ENCODE measurements at regions not wholly inside any gene's neighbourhood (a gene's known extent, or its start where the extent isn't known, plus 50 kb on each side); places are given as distances from the start of the nearest gene placed in this dataset.
A peak's percentile ranks its signal among the peaks of the same experiment; 100 is the strongest.

DNA sequence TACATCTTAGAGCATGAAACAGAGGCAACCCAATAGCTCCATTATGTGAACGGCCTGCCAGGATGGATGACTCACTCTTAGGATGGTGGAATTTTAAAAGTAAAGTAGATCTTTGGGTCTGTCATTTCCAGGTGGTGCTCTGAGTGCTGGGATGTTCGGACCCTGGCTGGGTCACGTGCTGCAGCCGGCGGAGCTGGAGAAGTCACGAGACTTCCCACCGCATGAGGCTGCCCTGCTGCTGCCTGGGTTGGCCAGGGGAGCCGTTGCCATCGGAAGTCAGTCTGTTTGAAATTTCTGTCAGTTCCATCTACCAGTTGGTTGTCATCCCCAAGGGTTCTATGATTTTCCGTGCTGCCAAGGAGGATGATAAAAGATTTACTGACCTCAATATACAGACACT is 93.3 kb upstream of the ALKAL2 start:
- WGBS (ENCODE audit: low lambda C conversion rate) = 61% methylated on average over 10 of the region's 10 CpGs
- TF ChIP-seq, protein P1, sequence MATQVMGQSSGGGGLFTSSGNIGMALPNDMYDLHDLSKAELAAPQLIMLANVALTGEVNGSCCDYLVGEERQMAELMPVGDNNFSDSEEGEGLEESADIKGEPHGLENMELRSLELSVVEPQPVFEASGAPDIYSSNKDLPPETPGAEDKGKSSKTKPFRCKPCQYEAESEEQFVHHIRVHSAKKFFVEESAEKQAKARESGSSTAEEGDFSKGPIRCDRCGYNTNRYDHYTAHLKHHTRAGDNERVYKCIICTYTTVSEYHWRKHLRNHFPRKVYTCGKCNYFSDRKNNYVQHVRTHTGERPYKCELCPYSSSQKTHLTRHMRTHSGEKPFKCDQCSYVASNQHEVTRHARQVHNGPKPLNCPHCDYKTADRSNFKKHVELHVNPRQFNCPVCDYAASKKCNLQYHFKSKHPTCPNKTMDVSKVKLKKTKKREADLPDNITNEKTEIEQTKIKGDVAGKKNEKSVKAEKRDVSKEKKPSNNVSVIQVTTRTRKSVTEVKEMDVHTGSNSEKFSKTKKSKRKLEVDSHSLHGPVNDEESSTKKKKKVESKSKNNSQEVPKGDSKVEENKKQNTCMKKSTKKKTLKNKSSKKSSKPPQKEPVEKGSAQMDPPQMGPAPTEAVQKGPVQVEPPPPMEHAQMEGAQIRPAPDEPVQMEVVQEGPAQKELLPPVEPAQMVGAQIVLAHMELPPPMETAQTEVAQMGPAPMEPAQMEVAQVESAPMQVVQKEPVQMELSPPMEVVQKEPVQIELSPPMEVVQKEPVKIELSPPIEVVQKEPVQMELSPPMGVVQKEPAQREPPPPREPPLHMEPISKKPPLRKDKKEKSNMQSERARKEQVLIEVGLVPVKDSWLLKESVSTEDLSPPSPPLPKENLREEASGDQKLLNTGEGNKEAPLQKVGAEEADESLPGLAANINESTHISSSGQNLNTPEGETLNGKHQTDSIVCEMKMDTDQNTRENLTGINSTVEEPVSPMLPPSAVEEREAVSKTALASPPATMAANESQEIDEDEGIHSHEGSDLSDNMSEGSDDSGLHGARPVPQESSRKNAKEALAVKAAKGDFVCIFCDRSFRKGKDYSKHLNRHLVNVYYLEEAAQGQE (IDR thresholded peaks at IDR 0.05; ENCODE audit: low read depth, low read length) = no peak
- Histone ChIP-seq H3F3A (replicated peaks; ENCODE audit: insufficient read depth) (no peaks in the 10 kb centered on the region), H3K4me3 (ENCODE audit: low read depth in 2 of 2, low read length in 1 of 2) (peak overlapping the region in 1 of 2 experiments; percentile 5; a peak in 1 of 4 replicates), H3K4me2 (no peak overlapping the region), H3K9me3 (no peaks in the 10 kb centered on the region; the same call in 1 of the 2 replicates), H2AFZ (ENCODE audit: low read depth) (no peak overlapping the region), H4K20me1 (ENCODE audit: insufficient read depth) (no peaks in the 10 kb centered on the region), H3K27me3 (ENCODE audit: insufficient read depth) (no peaks in the 10 kb centered on the region), H3K9me2 (no peaks in the 10 kb centered on the region), H3K9ac (no peak overlapping the region), H3K27ac (ENCODE audit: low read depth in 2 of 2, low read length in 1 of 2) (no peak overlapping the region), H3K4me1 (ENCODE audit: control insufficient read depth in 1 of 2, insufficient read depth in 2 of 2, low read depth in 1 of 2, low read length in 1 of 2) (no peaks in the 10 kb centered on the region; a peak in 1 of 4 replicates), H3K36me3 (replicated peaks in 1 of 2; ENCODE audit: control insufficient read depth in 1 of 2, insufficient read depth in 2 of 2, low read length in 1 of 2) (no peaks in the 10 kb centered on the region), H3K79me2 (ENCODE audit: insufficient read depth) (no peaks in the 10 kb centered on the region)
- CTCF ChIA-PET = interaction anchor here (0.6 to 0.8 kb wide), 2 partner anchors 10 to 256 kb away, joined by 3 read pairs; no protein-coding TSS in a partner anchor
- no peak for DNase-seq
- POLR2A ChIA-PET = no interaction called here

DNA sequence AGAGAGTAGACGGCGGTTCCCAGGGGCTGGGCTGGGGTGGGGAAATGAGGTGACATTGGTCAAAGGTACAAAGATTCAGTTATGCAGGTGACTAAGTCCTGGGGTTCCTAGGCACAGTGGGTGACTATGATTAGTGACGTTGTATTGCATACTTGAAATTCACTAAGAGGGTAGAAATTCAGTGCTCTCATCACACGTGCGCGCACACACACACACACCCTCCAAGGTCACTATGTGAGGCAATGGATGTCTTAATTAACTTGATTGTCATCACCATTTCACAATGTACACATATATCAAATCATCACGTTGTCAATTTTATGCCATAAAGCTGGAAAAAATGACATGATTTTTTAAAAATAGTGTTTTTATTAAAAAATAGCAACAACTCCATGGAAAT is 92.9 kb upstream of the ALKAL2 start:
- Histone ChIP-seq H3K79me2 (ENCODE audit: insufficient read depth) (no peaks in the 10 kb centered on the region), H4K20me1 (ENCODE audit: insufficient read depth) (no peaks in the 10 kb centered on the region), H3F3A (replicated peaks; ENCODE audit: insufficient read depth) (no peaks in the 10 kb centered on the region), H3K27me3 (ENCODE audit: insufficient read depth) (no peaks in the 10 kb centered on the region), H3K27ac (ENCODE audit: low read depth in 2 of 2, low read length in 1 of 2) (no peak overlapping the region), H3K9me2 (no peaks in the 10 kb centered on the region), H3K9ac (no peak overlapping the region), H3K9me3 (no peaks in the 10 kb centered on the region; the same call in 1 of the 2 replicates), H3K4me2 (no peak overlapping the region), H3K4me1 (ENCODE audit: control insufficient read depth in 1 of 2, insufficient read depth in 2 of 2, low read depth in 1 of 2, low read length in 1 of 2) (peaks cover 0 to under 1% of the 10 kb centered on the region in 2 experiments; a peak in 1 of 4 replicates), H3K4me3 (ENCODE audit: low read depth in 2 of 2, low read length in 1 of 2) (peak overlapping the region in 1 of 2 experiments; percentile 5; a peak in 1 of 4 replicates), H3K36me3 (replicated peaks in 1 of 2; ENCODE audit: control insufficient read depth in 1 of 2, insufficient read depth in 2 of 2, low read length in 1 of 2) (no peaks in the 10 kb centered on the region), H2AFZ (ENCODE audit: low read depth) (no peak overlapping the region)
- no peak for DNase-seq
- TF ChIP-seq NFIC (IDR thresholded peaks at IDR 0.05; ENCODE audit: borderline replicate concordance) = no peak
- TF ChIP-seq, protein P2, sequence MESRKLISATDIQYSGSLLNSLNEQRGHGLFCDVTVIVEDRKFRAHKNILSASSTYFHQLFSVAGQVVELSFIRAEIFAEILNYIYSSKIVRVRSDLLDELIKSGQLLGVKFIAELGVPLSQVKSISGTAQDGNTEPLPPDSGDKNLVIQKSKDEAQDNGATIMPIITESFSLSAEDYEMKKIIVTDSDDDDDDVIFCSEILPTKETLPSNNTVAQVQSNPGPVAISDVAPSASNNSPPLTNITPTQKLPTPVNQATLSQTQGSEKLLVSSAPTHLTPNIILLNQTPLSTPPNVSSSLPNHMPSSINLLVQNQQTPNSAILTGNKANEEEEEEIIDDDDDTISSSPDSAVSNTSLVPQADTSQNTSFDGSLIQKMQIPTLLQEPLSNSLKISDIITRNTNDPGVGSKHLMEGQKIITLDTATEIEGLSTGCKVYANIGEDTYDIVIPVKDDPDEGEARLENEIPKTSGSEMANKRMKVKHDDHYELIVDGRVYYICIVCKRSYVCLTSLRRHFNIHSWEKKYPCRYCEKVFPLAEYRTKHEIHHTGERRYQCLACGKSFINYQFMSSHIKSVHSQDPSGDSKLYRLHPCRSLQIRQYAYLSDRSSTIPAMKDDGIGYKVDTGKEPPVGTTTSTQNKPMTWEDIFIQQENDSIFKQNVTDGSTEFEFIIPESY (IDR thresholded peaks at IDR 0.05; ENCODE audit: borderline replicate concordance, low read depth) = no peak
- TF ChIP-seq, protein P3, sequence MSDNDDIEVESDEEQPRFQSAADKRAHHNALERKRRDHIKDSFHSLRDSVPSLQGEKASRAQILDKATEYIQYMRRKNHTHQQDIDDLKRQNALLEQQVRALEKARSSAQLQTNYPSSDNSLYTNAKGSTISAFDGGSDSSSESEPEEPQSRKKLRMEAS (IDR thresholded peaks at IDR 0.05; ENCODE audit: low read depth) = no peak
- TF ChIP-seq RFX5 (IDR thresholded peaks at IDR 0.05; ENCODE audit: low read length) = no peak
- ChIA-PET POLR2A (no interaction called here), CTCF (interaction anchor here (0.6 to 0.8 kb wide), 2 partner anchors 10 to 256 kb away, joined by 3 read pairs; no protein-coding TSS in a partner anchor)
- 55% methylated on average over 7 of the region's 7 CpGs for WGBS (ENCODE audit: low lambda C conversion rate)
